ENCODE measurements at regions not wholly inside any gene's neighbourhood (a gene's known extent, or its start where the extent isn't known, plus 50 kb on each side); places are given as distances from the start of the nearest gene placed in this dataset.

- no peak for TF ChIP-seq CTCF (IDR thresholded peaks at IDR 0.05)
- TF ChIP-seq EZH2 (IDR thresholded peaks at IDR 0.05), result no peak
These were observed 185.8 kb downstream of the CHRM3 start for GRCh38 chr1:239572183-239572582.
